ENCODE measurements at regions not wholly inside any gene's neighbourhood (a gene's known extent, or its start where the extent isn't known, plus 50 kb on each side); places are given as distances from the start of the nearest gene placed in this dataset.
A peak's percentile ranks its signal among the peaks of the same experiment; 100 is the strongest.
"Not testable (repeated sequence)": the region's sequence is repeated elsewhere in the genome, so short reads cannot be mapped to it uniquely, and the experiment has no call there.

- DNase-seq, result no peak
Measured at GRCh38 chr5:36392186-36392585, 90.5 kb upstream of the RANBP3L start.

GRCh38 chr5:36392818-36393217 lies 91.1 kb upstream of the RANBP3L start:
- DNase-seq, result no peak

- no peak for DNase-seq
Measured at GRCh38 chr5:36393656-36394428, 92.1 kb upstream of the RANBP3L start.

GRCh38 chr5:36395260-36395659 lies 93.6 kb upstream of the RANBP3L start:
- no peak for DNase-seq

- DNase-seq, result not testable (repeated sequence)
Measured at GRCh38 chr5:36395947-36396346, 94.2 kb upstream of the RANBP3L start.

GRCh38 chr5:36396640-36397039 lies 94.9 kb upstream of the RANBP3L start:
- no peak for DNase-seq

GRCh38 chr5:36397901-36398536 lies 96.3 kb upstream of the RANBP3L start:
- peak; percentile 18 for DNase-seq

GRCh38 chr5:36402512-36402906 lies 100.8 kb upstream of the RANBP3L start:
- no peak for DNase-seq

GRCh38 chr5:36403632-36404311 lies 102.1 kb upstream of the RANBP3L start:
- DNase-seq, result peak; percentile 53

GRCh38 chr5:36406023-36406422 lies 104.3 kb upstream of the RANBP3L start:
- DNase-seq, result no peak

GRCh38 chr5:36407396-36407795 lies 105.7 kb upstream of the RANBP3L start:
- DNase-seq, result no peak

GRCh38 chr5:36409711-36410110 lies 108.0 kb upstream of the RANBP3L start:
- DNase-seq, result not testable (repeated sequence)

- not testable (repeated sequence) for DNase-seq
Measured at GRCh38 chr5:36410672-36411071, 109.0 kb upstream of the RANBP3L start.

- peak; percentile 58 for DNase-seq
Measured at GRCh38 chr5:36414869-36415282, 113.2 kb upstream of the RANBP3L start.

- no peak for DNase-seq
Measured at GRCh38 chr5:36416605-36417004, 114.9 kb upstream of the RANBP3L start.

GRCh38 chr5:36417221-36417620 lies 115.5 kb upstream of the RANBP3L start:
- DNase-seq, result peak; percentile 60

- no peak for DNase-seq
Measured at GRCh38 chr5:36417668-36418067, 116.0 kb upstream of the RANBP3L start.

- DNase-seq, result no peak
Measured at GRCh38 chr5:36418152-36418979, 116.7 kb upstream of the RANBP3L start.

- no peak for DNase-seq
Measured at GRCh38 chr5:36421256-36421655, 119.6 kb upstream of the RANBP3L start.

- no peak for DNase-seq
Measured at GRCh38 chr5:36422952-36423351, 121.2 kb upstream of the RANBP3L start.

- DNase-seq, result no peak
Measured at GRCh38 chr5:36423578-36424307, 122.0 kb upstream of the RANBP3L start.

GRCh38 chr5:36426070-36426469 lies 124.4 kb upstream of the RANBP3L start:
- DNase-seq, result not testable (repeated sequence)
